Coronary artery (tissue), 2 donors: ENCODE measurements at regions not wholly inside any gene's neighbourhood (a gene's known extent, or its start where the extent isn't known, plus 50 kb on each side); places are given as distances from the start of the nearest gene placed in this dataset.
"Not testable (repeated sequence)": the region's sequence is repeated elsewhere in the genome, so short reads cannot be mapped to it uniquely, and the experiment has no call there.

Experiments used
- DNase-seq: peaks from one replicate; pipeline ENCODE4 v3.0.0-alpha.2; 2017; ENCODE audit warnings: low spot score
- H3K27ac ChIP-seq, 2 donors: fragments of 200-600 bp; sonication (generic); one replicate each; pipeline ENCODE4 v1.5.1; 2016 to 2019
- H3K4me3 ChIP-seq: fragments of 200-600 bp; sonication (generic); 2 replicates; pipeline ENCODE4 v1.5.1; 2016; ENCODE audit warnings: mild to moderate bottlenecking, moderate library complexity
- TF ChIP-seq, protein P1 (sequence below): fragments of 200-600 bp; sonication (generic); IDR thresholded peaks from one replicate; pipeline ENCODE4 v1.5.1; 2019; ENCODE audit warnings: antibody characterized with exemption

DNA sequence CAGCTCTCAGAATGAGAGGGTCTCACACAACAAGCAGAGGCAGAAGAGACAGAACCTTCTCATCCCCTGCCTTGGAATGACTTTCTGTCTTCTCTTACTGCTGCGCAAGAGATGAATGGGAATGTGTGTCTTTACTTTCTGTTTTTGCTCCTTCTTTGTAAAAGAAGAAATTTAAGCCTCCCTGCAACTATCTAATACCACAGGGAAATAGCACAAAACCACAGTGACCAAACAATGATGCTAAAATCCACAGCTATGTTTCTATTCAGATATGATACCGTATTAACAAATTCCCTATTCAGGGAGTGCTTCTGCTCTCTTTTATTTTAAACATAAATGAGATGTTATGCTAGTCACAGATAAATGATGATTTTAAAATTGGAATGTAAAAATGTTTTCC, 173.8 kb upstream of the RAI2 start:
- no peak overlapping the region for H3K27ac ChIP-seq
- no peak overlapping the region for H3K4me3 ChIP-seq
- TF ChIP-seq, protein P1, sequence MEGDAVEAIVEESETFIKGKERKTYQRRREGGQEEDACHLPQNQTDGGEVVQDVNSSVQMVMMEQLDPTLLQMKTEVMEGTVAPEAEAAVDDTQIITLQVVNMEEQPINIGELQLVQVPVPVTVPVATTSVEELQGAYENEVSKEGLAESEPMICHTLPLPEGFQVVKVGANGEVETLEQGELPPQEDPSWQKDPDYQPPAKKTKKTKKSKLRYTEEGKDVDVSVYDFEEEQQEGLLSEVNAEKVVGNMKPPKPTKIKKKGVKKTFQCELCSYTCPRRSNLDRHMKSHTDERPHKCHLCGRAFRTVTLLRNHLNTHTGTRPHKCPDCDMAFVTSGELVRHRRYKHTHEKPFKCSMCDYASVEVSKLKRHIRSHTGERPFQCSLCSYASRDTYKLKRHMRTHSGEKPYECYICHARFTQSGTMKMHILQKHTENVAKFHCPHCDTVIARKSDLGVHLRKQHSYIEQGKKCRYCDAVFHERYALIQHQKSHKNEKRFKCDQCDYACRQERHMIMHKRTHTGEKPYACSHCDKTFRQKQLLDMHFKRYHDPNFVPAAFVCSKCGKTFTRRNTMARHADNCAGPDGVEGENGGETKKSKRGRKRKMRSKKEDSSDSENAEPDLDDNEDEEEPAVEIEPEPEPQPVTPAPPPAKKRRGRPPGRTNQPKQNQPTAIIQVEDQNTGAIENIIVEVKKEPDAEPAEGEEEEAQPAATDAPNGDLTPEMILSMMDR: no peak
- DNase-seq: no peak

DNA sequence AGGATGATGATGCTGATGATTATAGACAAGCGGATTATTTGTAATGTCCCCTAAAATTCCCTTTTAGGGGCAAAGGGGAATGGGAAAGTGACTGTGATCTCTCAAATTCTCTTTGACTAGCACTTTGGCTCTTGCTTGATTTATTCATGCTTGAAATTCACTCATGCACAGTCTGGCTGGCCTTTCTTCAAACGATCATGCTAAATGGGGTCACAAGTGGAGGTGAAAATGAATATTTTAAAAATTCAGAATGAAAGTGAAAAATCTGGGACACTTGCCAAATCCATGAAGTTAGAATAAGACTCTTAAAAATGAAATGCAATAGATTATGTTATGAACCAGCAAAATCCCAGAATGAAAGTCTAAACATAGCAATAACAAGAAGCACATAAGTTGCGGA, 173.4 kb upstream of the RAI2 start:
- TF ChIP-seq, protein P1: no peak
- no peak overlapping the region for H3K27ac ChIP-seq
- no peak overlapping the region for H3K4me3 ChIP-seq
- DNase-seq: no peak

DNA sequence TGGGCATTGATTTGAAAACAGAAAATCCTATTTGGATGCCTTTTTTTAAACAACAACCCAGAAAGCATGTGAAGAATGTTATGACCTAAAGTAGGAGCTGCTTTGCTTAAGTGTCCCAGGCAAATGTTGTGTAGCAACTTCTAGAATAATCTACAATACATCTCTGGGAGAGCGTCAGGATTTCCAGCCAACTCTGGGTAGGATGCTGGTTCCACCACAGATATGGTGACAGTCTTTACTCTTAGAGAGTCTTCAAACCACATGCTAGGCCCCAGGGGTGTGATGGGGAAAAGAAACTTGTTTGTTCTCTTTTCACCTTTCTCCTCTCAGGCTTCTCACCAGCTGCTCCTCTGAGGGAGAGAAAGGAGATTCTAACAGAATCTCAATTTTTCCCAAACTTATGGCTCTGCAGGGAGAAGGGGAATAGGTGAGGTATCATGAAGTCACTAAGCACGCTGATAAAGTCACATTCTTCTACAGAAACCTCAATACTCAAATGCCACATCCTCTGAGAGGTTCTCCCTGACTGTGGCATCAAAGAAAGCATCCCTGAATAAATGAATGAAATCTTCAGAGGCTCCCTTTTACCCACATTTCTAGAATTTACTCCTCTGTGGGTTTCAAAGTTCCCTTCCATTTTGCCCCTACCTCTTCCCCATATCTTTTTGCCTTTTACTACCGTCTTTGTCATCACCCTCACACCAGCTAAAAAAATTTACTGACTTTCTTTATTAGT, 171.6 kb upstream of the RAI2 start:
- DNase-seq: no peak
- Histone ChIP-seq H3K27ac (no peak overlapping the region), H3K4me3 (no peak overlapping the region)
- TF ChIP-seq, protein P1: no peak

DNA sequence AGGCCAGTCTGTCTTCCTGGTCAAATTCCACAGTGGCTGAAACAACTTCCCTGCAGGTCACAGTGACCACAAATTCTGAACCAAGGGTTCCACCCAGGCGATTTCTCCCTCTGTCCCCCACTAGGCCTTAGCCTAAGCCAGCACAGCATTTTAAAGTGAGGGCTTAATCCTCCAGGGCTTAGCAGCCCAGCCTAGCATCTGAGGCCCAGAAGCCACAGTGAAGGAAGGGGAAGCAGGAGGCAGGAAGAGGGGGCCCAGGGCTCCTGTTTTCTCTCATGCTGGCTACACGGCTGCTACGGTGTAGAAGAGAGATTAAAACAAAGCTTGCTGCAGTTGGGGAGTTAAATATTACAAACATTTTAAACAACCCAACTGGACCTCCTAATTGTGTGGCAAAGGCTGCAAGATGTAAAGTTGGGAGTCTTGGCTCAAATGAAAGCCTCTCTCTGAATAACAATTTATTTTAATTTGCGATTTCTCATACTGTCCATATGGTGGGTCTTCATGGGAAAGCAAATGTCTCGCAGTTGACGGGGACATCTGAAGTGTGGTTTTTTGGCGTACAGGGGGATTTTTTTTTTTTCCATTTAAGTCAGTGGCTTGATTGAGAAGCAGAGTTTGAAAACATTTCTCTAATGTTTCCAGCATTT, 170.8 kb upstream of the RAI2 start:
- DNase-seq: no peak
- TF ChIP-seq, protein P1: no peak
- Histone ChIP-seq H3K4me3 (no peak overlapping the region), H3K27ac (no peak overlapping the region)

- H3K4me3 ChIP-seq, DNase-seq: not testable (repeated sequence)
These were observed 169.6 kb upstream of the RAI2 start for GRCh38 chrX:18030656-18031055.

GRCh38 chrX:18026166-18026565, 165.1 kb upstream of the RAI2 start:
- TF ChIP-seq, protein P1: no peak
- no peak overlapping the region for H3K4me3 ChIP-seq
- DNase-seq: no peak
- H3K27ac ChIP-seq: no peak overlapping the region

More at GRCh38 chrX:18030656-18031055, 169.6 kb upstream of the RAI2 start:
- H3K27ac ChIP-seq: not testable (repeated sequence)

- TF ChIP-seq, protein P1: no peak
- Histone ChIP-seq H3K27ac (no peak overlapping the region), H3K4me3 (no peak overlapping the region)
- no peak for DNase-seq
These were observed 156.3 kb upstream of the RAI2 start for GRCh38 chrX:18017411-18017810.
